ENCODE measurements at regions not wholly inside any gene's neighbourhood (a gene's known extent, or its start where the extent isn't known, plus 50 kb on each side); places are given as distances from the start of the nearest gene placed in this dataset.

DNA sequence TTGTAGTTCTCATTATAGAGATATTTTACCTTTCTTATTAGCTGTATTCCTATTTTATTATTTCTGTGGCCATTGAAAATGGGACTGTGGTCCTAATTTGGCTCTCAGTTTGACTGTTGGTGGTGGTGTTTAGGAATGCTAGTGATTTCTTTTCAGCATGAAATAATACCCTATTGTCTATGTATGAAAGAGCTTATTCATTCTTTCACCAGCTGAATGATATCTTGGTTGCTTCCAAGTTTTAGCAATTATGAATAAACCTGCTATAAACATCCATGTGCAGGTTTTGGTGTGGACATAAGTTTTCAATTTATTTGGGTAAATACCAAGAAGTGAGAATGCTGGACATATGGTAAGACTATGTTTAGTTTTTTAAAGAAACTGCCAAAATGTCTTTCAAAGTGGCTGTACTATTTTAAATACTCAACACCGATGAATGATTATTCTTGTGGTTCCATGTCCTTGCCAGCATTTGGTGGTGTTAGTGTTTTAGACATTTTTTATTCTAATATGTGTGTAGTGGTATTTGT, 501.6 kb upstream of the GYPC start:
- TF ChIP-seq, protein P1, sequence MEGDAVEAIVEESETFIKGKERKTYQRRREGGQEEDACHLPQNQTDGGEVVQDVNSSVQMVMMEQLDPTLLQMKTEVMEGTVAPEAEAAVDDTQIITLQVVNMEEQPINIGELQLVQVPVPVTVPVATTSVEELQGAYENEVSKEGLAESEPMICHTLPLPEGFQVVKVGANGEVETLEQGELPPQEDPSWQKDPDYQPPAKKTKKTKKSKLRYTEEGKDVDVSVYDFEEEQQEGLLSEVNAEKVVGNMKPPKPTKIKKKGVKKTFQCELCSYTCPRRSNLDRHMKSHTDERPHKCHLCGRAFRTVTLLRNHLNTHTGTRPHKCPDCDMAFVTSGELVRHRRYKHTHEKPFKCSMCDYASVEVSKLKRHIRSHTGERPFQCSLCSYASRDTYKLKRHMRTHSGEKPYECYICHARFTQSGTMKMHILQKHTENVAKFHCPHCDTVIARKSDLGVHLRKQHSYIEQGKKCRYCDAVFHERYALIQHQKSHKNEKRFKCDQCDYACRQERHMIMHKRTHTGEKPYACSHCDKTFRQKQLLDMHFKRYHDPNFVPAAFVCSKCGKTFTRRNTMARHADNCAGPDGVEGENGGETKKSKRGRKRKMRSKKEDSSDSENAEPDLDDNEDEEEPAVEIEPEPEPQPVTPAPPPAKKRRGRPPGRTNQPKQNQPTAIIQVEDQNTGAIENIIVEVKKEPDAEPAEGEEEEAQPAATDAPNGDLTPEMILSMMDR (IDR thresholded peaks at IDR 0.05), result no peak
- no peak for TF ChIP-seq POLR2A (IDR thresholded peaks at IDR 0.05)
- TF ChIP-seq POLR2AphosphoS5 (IDR thresholded peaks at IDR 0.05), result no peak
- TF ChIP-seq EP300 (IDR thresholded peaks at IDR 0.05), result no peak
